Lower leg skin (tissue), 4 donors: ENCODE measurements at regions not wholly inside any gene's neighbourhood (a gene's known extent, or its start where the extent isn't known, plus 50 kb on each side); places are given as distances from the start of the nearest gene placed in this dataset.
A peak's percentile ranks its signal among the peaks of the same experiment; 100 is the strongest.

Experiments used
- DNase-seq, 2 donors: peaks; one replicate each; pipeline ENCODE4 v3.0.0-alpha.2; 2019; ENCODE audit warnings: low spot score in 2 of 2
- H3K4me3 ChIP-seq: fragments of 200-600 bp; sonication (generic); 2 replicates; pipeline ENCODE4 v1.5.1; 2017; ENCODE audit warnings: mild to moderate bottlenecking, low read depth; ENCODE audit not compliant: poor library complexity, severe bottlenecking
- CTCF ChIP-seq, 3 donors: fragments of 450-650 bp; IDR thresholded peaks; one replicate each; pipeline ENCODE4 v1.5.1; 2016; ENCODE audit warnings: antibody characterized with exemption in 3 of 3, mild to moderate bottlenecking in 3 of 3, moderate library complexity in 2 of 3
- POLR2A ChIP-seq, 2 donors: fragments of 450-650 bp; IDR thresholded peaks; one replicate each; pipeline ENCODE4 v1.6.1; 2016 to 2017; ENCODE audit warnings: antibody characterized with exemption in 2 of 2, mild to moderate bottlenecking in 1 of 2, moderate library complexity in 1 of 2
- WGBS, 2 donors: methylation state at CpG; one replicate each; pipeline ENCODE4 v1.1.5; 2018; 5-methylcytosine and 5-hydroxymethylcytosine counted together
- intact Hi-C: fragments of 100-400 bp; cut with DNase I; formaldehyde crosslinking; loops from one replicate; pipeline ENCODE4 v1.15.0; 2023; ENCODE audit warnings: low total_unique reads

GRCh38 chr3:72517336-72517735, 330.9 kb downstream of the SHQ1 start:
- H3K4me3 ChIP-seq, result no peak overlapping the region
- TF ChIP-seq CTCF (IDR thresholded peaks at IDR 0.05) (no peak), POLR2A (IDR thresholded peaks at IDR 0.05) (no peak)
- DNase-seq, result peak in 1 of 2 donors; percentile 4
- WGBS, 2 donors, result 91 to 92% methylated on average over 5 of the region's 5 CpGs
- intact Hi-C loops, result no loop called here

- DNase-seq, result peak in 1 of 2 donors; percentile 3
- no peak overlapping the region for H3K4me3 ChIP-seq
- 90 to 91% methylated on average over 2 of the region's 2 CpGs for WGBS, 2 donors
- intact Hi-C loops, result no loop called here
- TF ChIP-seq POLR2A (IDR thresholded peaks at IDR 0.05) (no peak), CTCF (IDR thresholded peaks at IDR 0.05) (no peak)
Observed at GRCh38 chr3:72516361-72516760, 331.9 kb downstream of the SHQ1 start.

- DNase-seq, result peak in 1 of 2 donors; percentile 48
- intact Hi-C loops, result no loop called here
- whole genome bisulfite sequencing, 2 donors, result 86 to 87% methylated on average over 3 of the region's 3 CpGs
- H3K4me3 ChIP-seq, result no peak overlapping the region
- TF ChIP-seq CTCF (IDR thresholded peaks at IDR 0.05), result no peak
- no peak for TF ChIP-seq POLR2A (IDR thresholded peaks at IDR 0.05)
Observed at GRCh38 chr3:72515941-72516340, 332.3 kb downstream of the SHQ1 start.

GRCh38 chr3:72515281-72515680, 333.0 kb downstream of the SHQ1 start:
- WGBS, 2 donors, result 61 to 67% methylated on average over 3 of the region's 3 CpGs
- peak in 1 of 2 donors; percentile 18 for DNase-seq
- intact Hi-C loops, result no loop called here
- H3K4me3 ChIP-seq, result no peak overlapping the region
- TF ChIP-seq POLR2A (IDR thresholded peaks at IDR 0.05), result no peak
- TF ChIP-seq CTCF (IDR thresholded peaks at IDR 0.05), result no peak

GRCh38 chr3:72510247-72510646, 338.0 kb downstream of the SHQ1 start:
- H3K4me3 ChIP-seq, result no peak overlapping the region
- intact Hi-C loops, result no loop called here
- no peak for TF ChIP-seq POLR2A (IDR thresholded peaks at IDR 0.05)
- no peak for TF ChIP-seq CTCF (IDR thresholded peaks at IDR 0.05)
- DNase-seq, result no peak
- WGBS, 2 donors, result 66 to 73% methylated on average over 3 of the region's 3 CpGs
